HL-60 (cell line): ENCODE measurements at regions not wholly inside any gene's neighbourhood (a gene's known extent, or its start where the extent isn't known, plus 50 kb on each side); places are given as distances from the start of the nearest gene placed in this dataset.

Source experiments
- CTCF ChIP-seq: IDR thresholded peaks from one replicate; pipeline ENCODE4 v1.5.1; 2011; ENCODE audit warnings: low read length, control low read depth, inconsistent platforms; ENCODE audit not compliant: insufficient read depth
- GABPA ChIP-seq: IDR thresholded peaks from 2 replicates; pipeline ENCODE4 v1.6.1; 2012; ENCODE audit warnings: low read depth
- POLR2AphosphoS5 ChIP-seq: IDR thresholded peaks from 2 replicates; pipeline ENCODE4 v1.6.1; 2012; ENCODE audit warnings: low read depth
- REST ChIP-seq: IDR thresholded peaks from 2 replicates; pipeline ENCODE4 v1.6.1; 2012; ENCODE audit warnings: low read depth; ENCODE audit not compliant: insufficient replicate concordance

GRCh38 chr17:72378414-72379390, 257.9 kb downstream of the SOX9 start:
- TF ChIP-seq CTCF (no peak), REST (no peak), POLR2AphosphoS5 (no peak), GABPA (no peak)
